Adrenal gland (tissue), 9 donors: ENCODE measurements at regions not wholly inside any gene's neighbourhood (a gene's known extent, or its start where the extent isn't known, plus 50 kb on each side); places are given as distances from the start of the nearest gene placed in this dataset.

Experiments used
- DNase-seq, 7 donors: peaks; one replicate each; pipeline ENCODE4 v3.0.0-alpha.2; 2019 to 2020
- H3K27ac ChIP-seq, 5 donors: fragments of 200-600 bp; sonication (generic) in 4 of 5; 1 replicate in 3 of 5; 2 replicates in 2 of 5; pipeline versions ENCODE4 v1.5.1 to v1.8.0; 2016 to 2020; ENCODE audit warnings: mild to moderate bottlenecking in 1 of 5
- H3K27me3 ChIP-seq: fragments of 200-600 bp; 2 replicates; pipeline ENCODE4 v1.8.0; 2021
- H3K36me3 ChIP-seq, 2 donors: fragments of 200-600 bp; replicated peaks in 1 of 2; 1 replicate in 1 of 2; 2 replicates in 1 of 2; pipeline versions ENCODE4 v1.5.1 to v1.8.0; 2018 to 2022
- H3K4me1 ChIP-seq, 2 donors: fragments of 200-600 bp; replicated peaks in 1 of 2; 1 replicate in 1 of 2; 2 replicates in 1 of 2; pipeline versions ENCODE4 v1.5.1 to v1.8.0; 2018 to 2021
- H3K4me3 ChIP-seq, 4 donors: fragments of 200-600 bp; sonication (generic) in 3 of 4; one replicate each; pipeline ENCODE4 v1.5.1; 2016 to 2018
- H3K9me3 ChIP-seq, 3 donors: fragments of 200-600 bp; sonication (generic) in 1 of 3; replicated peaks in 1 of 3; 1 replicate in 2 of 3; 2 replicates in 1 of 3; pipeline versions ENCODE4 v1.5.1 to v1.8.0; 2016 to 2021
- CTCF ChIP-seq, 6 experiments: fragments of 450-650 bp in 4 of 6; fragments of 200-600 bp in 2 of 6; sonication (generic) in 1 of 6; IDR thresholded peaks; 1 replicate in 5 of 6; 2 replicates in 1 of 6; pipeline versions ENCODE4 v1.5.1 to v1.8.0; 2016 to 2021; ENCODE audit warnings: antibody characterized with exemption in 6 of 6, mild to moderate bottlenecking in 2 of 6, moderate library complexity in 1 of 6
- POLR2A ChIP-seq, 2 donors: fragments of 450-650 bp; IDR thresholded peaks; one replicate each; pipeline ENCODE4 v1.6.1; 2017; ENCODE audit warnings: antibody characterized with exemption in 2 of 2, mild to moderate bottlenecking in 2 of 2, moderate library complexity in 1 of 2
- WGBS, 4 donors: extraction: QIAGEN DNeasy Blood & Tissue Kit in 2 of 4; methylation state at CpG; one replicate each; pipeline versions ENCODE4 v1.1.5 to v1.1.7; 2013 to 2017; 5-methylcytosine and 5-hydroxymethylcytosine counted together
- intact Hi-C, 2 donors: fragments of 100-400 bp; cut with DNase I; formaldehyde crosslinking; loops; one replicate each; pipeline versions ENCODE4 v1.14.1 to v1.15.0; 2022 to 2023
- donor health status: healthy with polysubstance abuse.
- donor health status: Bipolar disorder and iron deficiency.
- donor health status: DM: yes; HTN: yes; CAD: no.
- donor health status: DM: no; HTN: no; CAD: no.
- donor health status: DM: no; HTN: no; CAD: no.

- intact Hi-C loops: no loop called here
- Histone ChIP-seq H3K27ac (no peak overlapping the region), H3K4me1 (no peaks in the 10 kb centered on the region), H3K4me3 (no peak overlapping the region), H3K27me3 (no peaks in the 10 kb centered on the region), H3K36me3 (no peaks in the 10 kb centered on the region), H3K9me3 (no peaks in the 10 kb centered on the region)
- DNase-seq: no peak
- no peak for TF ChIP-seq CTCF (IDR thresholded peaks at IDR 0.05)
Measured at GRCh38 chr9:88312045-88312444, 76.2 kb upstream of the SPIN1 start.

- no peaks in the 10 kb centered on the region for H3K9me3 ChIP-seq
- no peak overlapping the region for H3K27ac ChIP-seq
- TF ChIP-seq CTCF (IDR thresholded peaks at IDR 0.05) (no peak), POLR2A (IDR thresholded peaks at IDR 0.05) (no peak)
- 63 to 77% (median 71%) methylated on average over 10 of the region's 10 CpGs for WGBS, 4 donors
- no peaks in the 10 kb centered on the region for H3K27me3 ChIP-seq
- intact Hi-C loops: no loop called here
- DNase-seq: peak in 2 of 7 donors; percentile 7 to 54
- H3K36me3 ChIP-seq: no peaks in the 10 kb centered on the region
- H3K4me1 ChIP-seq: no peaks in the 10 kb centered on the region
- no peak overlapping the region for H3K4me3 ChIP-seq
Measured at GRCh38 chr9:88310310-88310980, 77.8 kb upstream of the SPIN1 start.

- no peaks in the 10 kb centered on the region for H3K27me3 ChIP-seq
- H3K9me3 ChIP-seq: no peaks in the 10 kb centered on the region
- H3K4me1 ChIP-seq: no peaks in the 10 kb centered on the region
- H3K36me3 ChIP-seq: no peaks in the 10 kb centered on the region
- H3K27ac ChIP-seq: no peak overlapping the region
- no peak overlapping the region for H3K4me3 ChIP-seq
- DNase-seq: no peak
- 83 to 88% (median 85%) methylated on average over 7 of the region's 7 CpGs for WGBS, 4 donors
- intact Hi-C loops: no loop called here
- TF ChIP-seq CTCF (IDR thresholded peaks at IDR 0.05) (no peak), POLR2A (IDR thresholded peaks at IDR 0.05) (no peak)
Measured at GRCh38 chr9:88308831-88309560, 79.2 kb upstream of the SPIN1 start.

- intact Hi-C loops: no loop called here
- DNase-seq: no peak
- H3K4me3 ChIP-seq: no peak overlapping the region
- no peak for TF ChIP-seq POLR2A (IDR thresholded peaks at IDR 0.05)
- TF ChIP-seq CTCF (IDR thresholded peaks at IDR 0.05): no peak
- no peaks in the 10 kb centered on the region for H3K4me1 ChIP-seq
- 84 to 89% (median 85%) methylated on average over 7 of the region's 7 CpGs for WGBS, 4 donors
- no peaks in the 10 kb centered on the region for H3K36me3 ChIP-seq
- no peaks in the 10 kb centered on the region for H3K9me3 ChIP-seq
- H3K27ac ChIP-seq: no peak overlapping the region
- H3K27me3 ChIP-seq: no peaks in the 10 kb centered on the region
Measured at GRCh38 chr9:88307136-88307535, 81.1 kb upstream of the SPIN1 start.
